ENCODE measurements at regions not wholly inside any gene's neighbourhood (a gene's known extent, or its start where the extent isn't known, plus 50 kb on each side); places are given as distances from the start of the nearest gene placed in this dataset.

DNA sequence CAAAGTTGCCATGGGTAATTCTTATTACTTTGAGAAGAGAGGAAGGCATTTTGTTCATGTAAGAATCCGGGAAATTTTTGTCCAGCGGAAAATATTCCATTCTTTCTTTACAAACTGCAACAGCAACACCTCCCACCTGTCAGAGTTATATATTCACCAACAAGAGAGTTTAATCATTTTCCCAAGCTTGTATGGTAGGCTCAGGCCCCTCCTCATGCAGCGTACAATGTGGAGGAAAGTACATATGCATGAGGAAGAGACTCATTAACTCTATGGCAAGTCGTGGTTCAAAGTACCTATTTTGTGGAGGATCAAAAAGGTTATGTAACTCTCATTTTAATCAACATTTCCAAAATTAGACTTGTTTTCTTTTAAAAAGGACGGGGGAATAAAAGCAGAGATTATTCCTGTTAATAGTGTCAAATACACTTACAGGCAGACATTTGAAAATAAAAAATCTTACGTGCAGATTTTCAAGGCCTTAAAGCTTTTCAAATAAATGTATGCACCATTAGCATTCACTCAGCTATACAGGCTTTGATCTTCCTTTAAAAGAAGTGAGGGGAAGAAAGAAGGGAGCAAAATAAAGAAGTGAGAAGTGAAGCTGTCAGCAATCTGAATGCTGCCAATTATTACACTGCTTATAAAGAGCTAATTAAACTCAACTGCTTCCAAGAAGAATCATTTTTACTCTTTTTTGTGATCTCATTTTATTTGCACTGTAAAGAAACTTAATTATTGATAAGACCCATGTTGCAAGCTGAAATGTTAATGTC lies 204.8 kb downstream of the FAT4 start:
- TF ChIP-seq ZNF217 (IDR thresholded peaks at IDR 0.05) (no peak), TAF1 (IDR thresholded peaks at IDR 0.05; ENCODE audit: borderline replicate concordance, low read depth, low read length) (no peak), EZH2 (IDR thresholded peaks at IDR 0.05; ENCODE audit: borderline replicate concordance, control insufficient read depth, low read depth, low read length) (no peak), YY1 (IDR thresholded peaks at IDR 0.05; ENCODE audit: low read depth, low read length) (no peak)
- TF ChIP-seq, protein P1, sequence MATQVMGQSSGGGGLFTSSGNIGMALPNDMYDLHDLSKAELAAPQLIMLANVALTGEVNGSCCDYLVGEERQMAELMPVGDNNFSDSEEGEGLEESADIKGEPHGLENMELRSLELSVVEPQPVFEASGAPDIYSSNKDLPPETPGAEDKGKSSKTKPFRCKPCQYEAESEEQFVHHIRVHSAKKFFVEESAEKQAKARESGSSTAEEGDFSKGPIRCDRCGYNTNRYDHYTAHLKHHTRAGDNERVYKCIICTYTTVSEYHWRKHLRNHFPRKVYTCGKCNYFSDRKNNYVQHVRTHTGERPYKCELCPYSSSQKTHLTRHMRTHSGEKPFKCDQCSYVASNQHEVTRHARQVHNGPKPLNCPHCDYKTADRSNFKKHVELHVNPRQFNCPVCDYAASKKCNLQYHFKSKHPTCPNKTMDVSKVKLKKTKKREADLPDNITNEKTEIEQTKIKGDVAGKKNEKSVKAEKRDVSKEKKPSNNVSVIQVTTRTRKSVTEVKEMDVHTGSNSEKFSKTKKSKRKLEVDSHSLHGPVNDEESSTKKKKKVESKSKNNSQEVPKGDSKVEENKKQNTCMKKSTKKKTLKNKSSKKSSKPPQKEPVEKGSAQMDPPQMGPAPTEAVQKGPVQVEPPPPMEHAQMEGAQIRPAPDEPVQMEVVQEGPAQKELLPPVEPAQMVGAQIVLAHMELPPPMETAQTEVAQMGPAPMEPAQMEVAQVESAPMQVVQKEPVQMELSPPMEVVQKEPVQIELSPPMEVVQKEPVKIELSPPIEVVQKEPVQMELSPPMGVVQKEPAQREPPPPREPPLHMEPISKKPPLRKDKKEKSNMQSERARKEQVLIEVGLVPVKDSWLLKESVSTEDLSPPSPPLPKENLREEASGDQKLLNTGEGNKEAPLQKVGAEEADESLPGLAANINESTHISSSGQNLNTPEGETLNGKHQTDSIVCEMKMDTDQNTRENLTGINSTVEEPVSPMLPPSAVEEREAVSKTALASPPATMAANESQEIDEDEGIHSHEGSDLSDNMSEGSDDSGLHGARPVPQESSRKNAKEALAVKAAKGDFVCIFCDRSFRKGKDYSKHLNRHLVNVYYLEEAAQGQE (IDR thresholded peaks at IDR 0.05; ENCODE audit: low read depth, low read length), result no peak
- TF ChIP-seq, protein P2, sequence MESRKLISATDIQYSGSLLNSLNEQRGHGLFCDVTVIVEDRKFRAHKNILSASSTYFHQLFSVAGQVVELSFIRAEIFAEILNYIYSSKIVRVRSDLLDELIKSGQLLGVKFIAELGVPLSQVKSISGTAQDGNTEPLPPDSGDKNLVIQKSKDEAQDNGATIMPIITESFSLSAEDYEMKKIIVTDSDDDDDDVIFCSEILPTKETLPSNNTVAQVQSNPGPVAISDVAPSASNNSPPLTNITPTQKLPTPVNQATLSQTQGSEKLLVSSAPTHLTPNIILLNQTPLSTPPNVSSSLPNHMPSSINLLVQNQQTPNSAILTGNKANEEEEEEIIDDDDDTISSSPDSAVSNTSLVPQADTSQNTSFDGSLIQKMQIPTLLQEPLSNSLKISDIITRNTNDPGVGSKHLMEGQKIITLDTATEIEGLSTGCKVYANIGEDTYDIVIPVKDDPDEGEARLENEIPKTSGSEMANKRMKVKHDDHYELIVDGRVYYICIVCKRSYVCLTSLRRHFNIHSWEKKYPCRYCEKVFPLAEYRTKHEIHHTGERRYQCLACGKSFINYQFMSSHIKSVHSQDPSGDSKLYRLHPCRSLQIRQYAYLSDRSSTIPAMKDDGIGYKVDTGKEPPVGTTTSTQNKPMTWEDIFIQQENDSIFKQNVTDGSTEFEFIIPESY (IDR thresholded peaks at IDR 0.05), result no peak
- TF ChIP-seq, protein P3, sequence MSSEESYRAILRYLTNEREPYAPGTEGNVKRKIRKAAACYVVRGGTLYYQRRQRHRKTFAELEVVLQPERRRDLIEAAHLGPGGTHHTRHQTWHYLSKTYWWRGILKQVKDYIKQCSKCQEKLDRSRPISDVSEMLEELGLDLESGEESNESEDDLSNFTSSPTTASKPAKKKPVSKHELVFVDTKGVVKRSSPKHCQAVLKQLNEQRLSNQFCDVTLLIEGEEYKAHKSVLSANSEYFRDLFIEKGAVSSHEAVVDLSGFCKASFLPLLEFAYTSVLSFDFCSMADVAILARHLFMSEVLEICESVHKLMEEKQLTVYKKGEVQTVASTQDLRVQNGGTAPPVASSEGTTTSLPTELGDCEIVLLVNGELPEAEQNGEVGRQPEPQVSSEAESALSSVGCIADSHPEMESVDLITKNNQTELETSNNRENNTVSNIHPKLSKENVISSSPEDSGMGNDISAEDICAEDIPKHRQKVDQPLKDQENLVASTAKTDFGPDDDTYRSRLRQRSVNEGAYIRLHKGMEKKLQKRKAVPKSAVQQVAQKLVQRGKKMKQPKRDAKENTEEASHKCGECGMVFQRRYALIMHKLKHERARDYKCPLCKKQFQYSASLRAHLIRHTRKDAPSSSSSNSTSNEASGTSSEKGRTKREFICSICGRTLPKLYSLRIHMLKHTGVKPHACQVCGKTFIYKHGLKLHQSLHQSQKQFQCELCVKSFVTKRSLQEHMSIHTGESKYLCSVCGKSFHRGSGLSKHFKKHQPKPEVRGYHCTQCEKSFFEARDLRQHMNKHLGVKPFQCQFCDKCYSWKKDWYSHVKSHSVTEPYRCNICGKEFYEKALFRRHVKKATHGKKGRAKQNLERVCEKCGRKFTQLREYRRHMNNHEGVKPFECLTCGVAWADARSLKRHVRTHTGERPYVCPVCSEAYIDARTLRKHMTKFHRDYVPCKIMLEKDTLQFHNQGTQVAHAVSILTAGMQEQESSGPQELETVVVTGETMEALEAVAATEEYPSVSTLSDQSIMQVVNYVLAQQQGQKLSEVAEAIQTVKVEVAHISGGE (CRISPR knock-in tag; IDR thresholded peaks at IDR 0.05), result no peak
- TF ChIP-seq, protein P4, sequence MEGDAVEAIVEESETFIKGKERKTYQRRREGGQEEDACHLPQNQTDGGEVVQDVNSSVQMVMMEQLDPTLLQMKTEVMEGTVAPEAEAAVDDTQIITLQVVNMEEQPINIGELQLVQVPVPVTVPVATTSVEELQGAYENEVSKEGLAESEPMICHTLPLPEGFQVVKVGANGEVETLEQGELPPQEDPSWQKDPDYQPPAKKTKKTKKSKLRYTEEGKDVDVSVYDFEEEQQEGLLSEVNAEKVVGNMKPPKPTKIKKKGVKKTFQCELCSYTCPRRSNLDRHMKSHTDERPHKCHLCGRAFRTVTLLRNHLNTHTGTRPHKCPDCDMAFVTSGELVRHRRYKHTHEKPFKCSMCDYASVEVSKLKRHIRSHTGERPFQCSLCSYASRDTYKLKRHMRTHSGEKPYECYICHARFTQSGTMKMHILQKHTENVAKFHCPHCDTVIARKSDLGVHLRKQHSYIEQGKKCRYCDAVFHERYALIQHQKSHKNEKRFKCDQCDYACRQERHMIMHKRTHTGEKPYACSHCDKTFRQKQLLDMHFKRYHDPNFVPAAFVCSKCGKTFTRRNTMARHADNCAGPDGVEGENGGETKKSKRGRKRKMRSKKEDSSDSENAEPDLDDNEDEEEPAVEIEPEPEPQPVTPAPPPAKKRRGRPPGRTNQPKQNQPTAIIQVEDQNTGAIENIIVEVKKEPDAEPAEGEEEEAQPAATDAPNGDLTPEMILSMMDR (IDR thresholded peaks at IDR 0.05 in 2 of 3, conservative IDR thresholded peaks at IDR 0.05 in 1 of 3; ENCODE audit: control insufficient read depth in 2 of 3, extremely low read depth in 1 of 3, insufficient read depth in 1 of 3, low read depth in 3 of 3, low read length in 3 of 3), result no peak
